Muscle layer of duodenum (tissue), 2 donors: ENCODE measurements at regions not wholly inside any gene's neighbourhood (a gene's known extent, or its start where the extent isn't known, plus 50 kb on each side); places are given as distances from the start of the nearest gene placed in this dataset.
"Not testable (repeated sequence)": the region's sequence is repeated elsewhere in the genome, so short reads cannot be mapped to it uniquely, and the experiment has no call there.

ENCODE experiments used
- H3K27ac ChIP-seq: one replicate; pipeline ENCODE4 v1.7.0; 2013; ENCODE audit warnings: mild to moderate bottlenecking, low read length
- H3K27me3 ChIP-seq: one replicate; pipeline ENCODE4 v1.7.0; 2013; ENCODE audit warnings: low read depth, mild to moderate bottlenecking, control low read depth, low read length
- H3K36me3 ChIP-seq, 2 donors: one replicate each; pipeline ENCODE4 v1.7.0; 2013; ENCODE audit warnings: low read length in 2 of 2, control low read depth in 1 of 2, mild to moderate bottlenecking in 1 of 2; ENCODE audit not compliant: insufficient read depth in 2 of 2, control insufficient read depth in 1 of 2
- H3K4me1 ChIP-seq, 2 donors: one replicate each; pipeline ENCODE4 v1.7.0; 2013; ENCODE audit warnings: low read length in 2 of 2, mild to moderate bottlenecking in 2 of 2, control low read depth in 1 of 2, moderate library complexity in 1 of 2; ENCODE audit not compliant: insufficient read depth in 2 of 2, control insufficient read depth in 1 of 2
- H3K4me3 ChIP-seq, 2 donors: one replicate each; pipeline ENCODE4 v1.7.0; 2013; ENCODE audit warnings: low read length in 2 of 2, low read depth in 1 of 2, mild to moderate bottlenecking in 1 of 2
- H3K9me3 ChIP-seq, 2 donors: one replicate each; pipeline ENCODE4 v1.7.0; 2013; ENCODE audit warnings: low read length in 2 of 2, control low read depth in 1 of 2, mild to moderate bottlenecking in 1 of 2; ENCODE audit not compliant: control insufficient read depth in 1 of 2
- donor health status: healthy.

- Histone ChIP-seq H3K4me1 (peaks cover 5 to 14% of the 10 kb centered on the region in 2 donors), H3K27me3 (no peaks in the 10 kb centered on the region), H3K4me3 (no peak overlapping the region), H3K36me3 (no peaks in the 10 kb centered on the region), H3K27ac (no peak overlapping the region), H3K9me3 (no peaks in the 10 kb centered on the region)
Measured at GRCh38 chr7:81300753-81301152, 381.9 kb upstream of the SEMA3C start.

GRCh38 chr7:81299711-81300110 is 380.9 kb upstream of the SEMA3C start:
- H3K9me3 ChIP-seq: no peaks in the 10 kb centered on the region
- H3K27ac ChIP-seq: no peak overlapping the region
- no peaks in the 10 kb centered on the region for H3K27me3 ChIP-seq
- H3K36me3 ChIP-seq: no peaks in the 10 kb centered on the region
- no peak overlapping the region for H3K4me3 ChIP-seq
- H3K4me1 ChIP-seq: peaks cover 5 to 14% of the 10 kb centered on the region in 2 donors

DNA sequence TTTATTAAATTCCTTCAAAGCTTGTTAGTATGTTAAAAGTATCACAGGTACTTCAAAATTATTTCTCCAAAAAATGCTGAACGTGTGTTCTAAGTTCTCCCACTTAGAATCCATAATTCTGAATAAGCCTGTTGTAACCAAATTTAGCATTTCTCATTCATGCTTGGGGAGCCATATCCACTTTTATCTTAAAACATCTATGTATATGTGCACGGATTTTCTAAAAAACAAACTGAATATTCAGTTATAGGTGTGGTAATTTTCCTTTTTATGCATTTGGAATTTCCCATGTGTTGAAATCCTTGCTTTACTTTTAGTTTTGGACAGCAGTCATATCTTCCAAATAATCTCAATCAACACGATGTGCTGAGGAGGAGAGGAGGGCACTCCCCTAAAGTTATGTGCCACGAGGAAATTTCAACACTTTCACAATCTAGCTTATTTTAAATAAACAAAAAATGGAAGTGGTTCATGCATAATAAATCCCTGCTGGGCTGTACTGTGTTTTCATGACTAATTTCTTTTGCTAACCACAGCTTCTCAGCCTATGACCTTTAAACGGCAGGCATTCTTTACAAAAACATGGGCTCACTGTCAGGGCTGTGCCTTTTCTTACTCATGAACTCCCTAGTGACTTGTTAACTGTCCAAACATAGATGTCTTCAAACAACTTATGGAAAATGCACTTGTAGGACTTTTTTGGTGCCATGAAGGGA is 380.3 kb upstream of the SEMA3C start:
- no peaks in the 10 kb centered on the region for H3K9me3 ChIP-seq
- no peaks in the 10 kb centered on the region for H3K36me3 ChIP-seq
- H3K27me3 ChIP-seq: no peaks in the 10 kb centered on the region
- no peak overlapping the region for H3K27ac ChIP-seq
- H3K4me3 ChIP-seq: peak overlapping the region in 1 of 2 donors; percentile 17
- peaks cover 5 to 14% of the 10 kb centered on the region in 2 donors for H3K4me1 ChIP-seq

DNA sequence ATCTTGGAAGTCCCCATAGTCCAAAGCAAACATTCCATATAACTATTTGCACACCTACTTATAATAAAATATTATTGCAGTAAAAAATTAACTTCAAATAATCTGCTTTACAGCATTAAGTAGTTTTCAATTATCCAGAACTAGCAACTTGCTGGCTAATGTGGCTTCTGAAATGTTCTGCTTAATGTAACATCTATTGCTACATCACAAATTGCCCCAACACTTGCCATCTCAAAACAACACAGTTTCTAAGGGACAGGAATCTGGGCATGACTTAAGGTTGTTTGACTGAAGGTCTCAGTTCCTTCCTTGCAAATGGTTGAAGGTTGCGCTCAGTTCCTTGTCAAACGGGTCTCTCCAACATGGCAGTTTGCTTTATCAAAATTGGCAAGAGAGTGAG is 378.5 kb upstream of the SEMA3C start:
- Histone ChIP-seq H3K27ac (no peak overlapping the region), H3K36me3 (no peaks in the 10 kb centered on the region), H3K9me3 (no peaks in the 10 kb centered on the region), H3K4me3 (no peak overlapping the region), H3K4me1 (peaks cover 5 to 14% of the 10 kb centered on the region in 2 donors), H3K27me3 (no peaks in the 10 kb centered on the region)

DNA sequence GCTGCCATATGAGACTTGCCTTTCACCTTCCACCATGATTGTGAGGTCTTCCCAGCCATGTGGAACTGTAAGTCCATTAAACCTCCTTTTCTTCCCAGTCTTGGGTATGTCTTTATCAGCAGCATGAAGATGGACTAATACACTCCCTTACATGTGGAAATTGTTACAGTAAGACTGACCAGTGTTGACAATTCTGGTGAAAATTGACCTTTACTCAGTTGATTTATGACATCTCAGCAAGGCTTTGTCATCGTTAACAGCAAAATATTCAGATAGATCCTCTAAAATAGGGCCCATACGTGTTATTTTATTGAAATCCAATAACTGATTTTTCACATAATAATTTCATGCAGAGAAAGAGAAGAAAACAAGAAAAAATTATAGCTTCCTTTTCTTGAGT is 377.9 kb upstream of the SEMA3C start:
- Histone ChIP-seq H3K4me3 (no peak overlapping the region), H3K9me3 (no peaks in the 10 kb centered on the region), H3K36me3 (no peaks in the 10 kb centered on the region), H3K27ac (no peak overlapping the region), H3K27me3 (no peaks in the 10 kb centered on the region), H3K4me1 (peaks cover 5 to 14% of the 10 kb centered on the region in 2 donors)

- Histone ChIP-seq H3K27ac (no peak overlapping the region), H3K4me1 (peaks cover 5 to 10% of the 10 kb centered on the region in 2 donors), H3K4me3 (no peak overlapping the region), H3K9me3 (no peaks in the 10 kb centered on the region), H3K36me3 (no peaks in the 10 kb centered on the region), H3K27me3 (no peaks in the 10 kb centered on the region)
Measured at GRCh38 chr7:81294897-81295515, 376.2 kb upstream of the SEMA3C start.

DNA sequence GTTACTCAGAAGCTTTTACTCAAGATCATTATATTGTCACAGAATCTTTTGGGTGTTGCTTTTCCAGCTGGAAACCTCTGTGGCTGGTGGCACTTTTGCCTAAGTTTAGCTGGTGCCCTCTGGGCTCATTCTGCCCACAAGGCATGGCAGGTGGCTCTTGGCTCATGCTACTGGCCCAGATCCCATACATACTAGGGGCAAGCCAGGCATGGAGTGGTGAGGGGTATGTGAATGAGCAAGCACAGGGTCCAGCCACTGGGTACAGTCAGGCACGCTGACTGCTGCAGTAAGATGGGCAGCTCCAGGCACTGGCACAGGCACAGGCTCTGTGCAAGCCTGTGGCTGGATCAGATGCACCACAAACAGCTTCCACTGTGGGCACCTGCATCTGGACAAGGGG is 375.0 kb upstream of the SEMA3C start:
- no peaks in the 10 kb centered on the region for H3K27me3 ChIP-seq
- no peaks in the 10 kb centered on the region for H3K9me3 ChIP-seq
- no peak overlapping the region for H3K4me3 ChIP-seq
- no peak overlapping the region for H3K27ac ChIP-seq
- peaks cover 0 to 5% of the 10 kb centered on the region in 2 donors for H3K4me1 ChIP-seq
- no peaks in the 10 kb centered on the region for H3K36me3 ChIP-seq

- H3K4me1 ChIP-seq, H3K36me3 ChIP-seq, H3K9me3 ChIP-seq, H3K27ac ChIP-seq, H3K27me3 ChIP-seq, H3K4me3 ChIP-seq: not testable (repeated sequence)
Measured at GRCh38 chr7:81286754-81287153, 367.9 kb upstream of the SEMA3C start.

DNA sequence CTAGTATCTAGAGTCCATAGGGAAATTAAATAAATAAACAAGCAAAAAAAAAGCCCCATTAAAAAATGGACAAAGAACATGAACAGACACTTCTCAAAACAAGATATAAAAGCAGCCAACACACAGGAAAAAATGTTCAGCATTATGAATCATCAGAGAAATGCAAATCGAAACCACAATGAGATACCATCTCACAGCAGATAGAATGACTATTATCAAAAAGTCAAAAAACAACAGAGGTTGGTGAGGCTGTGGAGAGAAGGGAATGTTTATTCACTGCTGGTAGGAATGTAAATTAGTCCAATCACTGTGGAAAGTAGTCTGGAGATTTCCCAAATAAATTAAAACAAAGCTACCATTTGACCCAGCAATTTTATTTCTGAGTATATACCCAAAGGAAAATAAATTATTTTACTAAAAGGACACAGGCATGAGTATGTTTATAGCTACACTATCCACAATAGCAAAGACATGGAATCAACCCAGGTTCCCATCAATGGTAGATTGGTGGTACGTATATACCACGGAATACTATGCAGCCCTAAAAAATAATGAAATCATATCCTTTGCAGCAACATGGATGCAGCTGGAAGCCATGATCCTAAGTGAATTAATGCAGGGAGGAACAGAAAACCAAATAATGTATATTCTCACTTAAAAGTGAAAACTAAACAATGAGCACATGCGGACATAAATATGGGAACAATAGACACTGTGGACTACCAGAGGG is 366.5 kb upstream of the SEMA3C start:
- no peak overlapping the region for H3K4me3 ChIP-seq
- H3K27me3 ChIP-seq: no peaks in the 10 kb centered on the region
- no peak overlapping the region for H3K27ac ChIP-seq

GRCh38 chr7:81284576-81284975 is 365.7 kb upstream of the SEMA3C start:
- no peak overlapping the region for H3K27ac ChIP-seq
- H3K27me3 ChIP-seq: no peaks in the 10 kb centered on the region
- no peaks in the 10 kb centered on the region for H3K4me1 ChIP-seq

More for the DNA sequence above, 366.5 kb upstream of the SEMA3C start:
- no peaks in the 10 kb centered on the region for H3K36me3 ChIP-seq
- no peaks in the 10 kb centered on the region for H3K9me3 ChIP-seq
- H3K4me1 ChIP-seq: no peaks in the 10 kb centered on the region

DNA sequence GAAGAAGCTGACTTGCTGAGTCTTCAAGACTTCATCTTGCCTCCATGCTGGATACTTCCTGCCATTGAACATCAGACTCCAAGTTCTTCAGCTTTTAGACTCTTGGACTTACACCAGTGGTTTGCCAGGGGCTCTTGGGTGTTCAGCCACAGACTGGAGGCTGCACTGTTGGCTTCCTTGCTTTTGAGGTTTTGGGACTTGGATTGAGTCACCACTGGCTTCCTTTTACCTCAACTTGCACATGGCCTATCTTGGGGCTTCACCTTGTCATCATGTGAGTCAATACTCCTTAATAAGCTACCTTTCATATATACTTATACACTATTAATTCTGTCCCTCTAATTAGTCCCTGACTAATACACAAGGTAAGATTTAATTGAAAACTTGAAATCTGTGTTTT is 361.7 kb upstream of the SEMA3C start:
- H3K27me3 ChIP-seq: no peaks in the 10 kb centered on the region
- no peaks in the 10 kb centered on the region for H3K9me3 ChIP-seq
- no peaks in the 10 kb centered on the region for H3K4me1 ChIP-seq
- no peaks in the 10 kb centered on the region for H3K36me3 ChIP-seq
- no peak overlapping the region for H3K4me3 ChIP-seq
- no peak overlapping the region for H3K27ac ChIP-seq

More at GRCh38 chr7:81284576-81284975, 365.7 kb upstream of the SEMA3C start:
- Histone ChIP-seq H3K4me3 (no peak overlapping the region), H3K36me3 (no peaks in the 10 kb centered on the region), H3K9me3 (no peaks in the 10 kb centered on the region)
